IMR-90 (cell line): ENCODE measurements at regions not wholly inside any gene's neighbourhood (a gene's known extent, or its start where the extent isn't known, plus 50 kb on each side); places are given as distances from the start of the nearest gene placed in this dataset. TPM values are rescaled to one million over a fixed set of nuclear protein-coding genes. Genes with fewer than 3 reads are reported as not detected.

Experiments used
- ATAC-seq: fragments of 200-7000 bp; cut with Tn5 transposase; 2 replicates; pipeline ENCODE4 v1.9.1; 2020; ENCODE audit warnings: low read depth, mild to moderate bottlenecking, moderate library complexity
- BruUV-seq: library from RNA; stranded (reverse); fragments of 400-500 nt; replicated peaks from 2 replicates; lab custom pipeline; 2021; lab: Mats Ljungman, UMichigan
- CTCF ChIA-PET: fragments of 300-600 bp; formaldehyde crosslinking; extraction: SDS; loops from one replicate; lab custom pipeline; 2021; ENCODE audit warnings: antibody characterized with exemption; lab: Yijun Ruan, JAX
- POLR2A ChIA-PET: fragments of 300-600 bp; sonication (Branson Sonifier 250); formaldehyde crosslinking; loops from one replicate; lab custom pipeline; 2022; ENCODE audit warnings: antibody characterized with exemption; ENCODE audit not compliant: unreplicated experiment; lab: Charles Lee
- DNase-seq: peaks from one replicate; pipeline ENCODE4 v3.0.0; 2013
- H2AFZ ChIP-seq: replicated peaks from 2 replicates; pipeline ENCODE3; 2013; ENCODE audit warnings: low read length, mild to moderate bottlenecking; ENCODE audit not compliant: poor library complexity
- H2AK5ac ChIP-seq: 2 replicates; pipeline ENCODE4 v1.6.1; 2013; ENCODE audit warnings: low read depth, low read length, inconsistent platforms
- H2AK9ac ChIP-seq: replicated peaks from 2 replicates; pipeline ENCODE3; 2013; ENCODE audit warnings: mild to moderate bottlenecking, low read depth, low read length, moderate library complexity; ENCODE audit not compliant: poor library complexity
- H2BK120ac ChIP-seq: 2 replicates; pipeline ENCODE4 v1.6.1; 2013; ENCODE audit warnings: low read depth, low read length, inconsistent platforms
- H2BK15ac ChIP-seq: 3 replicates; pipeline ENCODE4 v1.6.1; 2013; ENCODE audit warnings: low read depth, low read length, inconsistent platforms
- H2BK20ac ChIP-seq: 2 replicates; pipeline ENCODE4 v1.6.1; 2013; ENCODE audit warnings: low read depth, mild to moderate bottlenecking, inconsistent platforms, low read length, moderate library complexity
- H2BK5ac ChIP-seq: 2 replicates; pipeline ENCODE4 v1.6.1; 2013; ENCODE audit warnings: mild to moderate bottlenecking, low read depth, low read length, inconsistent platforms; ENCODE audit not compliant: poor library complexity, severe bottlenecking
- H3K14ac ChIP-seq: replicated peaks from 2 replicates; pipeline ENCODE4 v1.6.1; 2013; ENCODE audit warnings: low read depth, low read length, inconsistent platforms
- H3K18ac ChIP-seq: 2 replicates; pipeline ENCODE4 v1.6.1; 2013; ENCODE audit warnings: low read depth, low read length, control low read depth
- H3K23ac ChIP-seq: 2 replicates; pipeline ENCODE4 v1.6.1; 2013; ENCODE audit warnings: low read depth, low read length, inconsistent platforms
- H3K27ac ChIP-seq: 2 replicates; pipeline ENCODE4 v1.5.1; 2013; ENCODE audit warnings: mild to moderate bottlenecking, control low read depth, low read length; ENCODE audit not compliant: insufficient read depth
- H3K27me3 ChIP-seq: 2 replicates; pipeline ENCODE4 v1.6.1; 2013; ENCODE audit warnings: low read length; ENCODE audit not compliant: control insufficient read depth, insufficient read depth
- H3K36me3 ChIP-seq: 2 replicates; pipeline ENCODE4 v1.6.1; 2013; ENCODE audit warnings: low read length, mixed read lengths; ENCODE audit not compliant: control insufficient read depth, insufficient read depth
- H3K4ac ChIP-seq: 2 replicates; pipeline ENCODE4 v1.6.1; 2013; ENCODE audit warnings: low read depth, low read length, inconsistent platforms
- H3K4me1 ChIP-seq: 2 replicates; pipeline ENCODE4 v1.6.1; 2013; ENCODE audit warnings: low read length, mixed read lengths; ENCODE audit not compliant: control insufficient read depth, insufficient read depth
- H3K4me2 ChIP-seq: 2 replicates; pipeline ENCODE4 v1.6.1; 2013; ENCODE audit warnings: low read depth, mild to moderate bottlenecking, control low read depth, low read length, moderate library complexity
- H3K4me3 ChIP-seq: 2 replicates; pipeline ENCODE4 v1.5.1; 2013; ENCODE audit warnings: low read depth, mild to moderate bottlenecking, control low read depth, low read length, moderate library complexity; ENCODE audit not compliant: insufficient read depth
- H3K56ac ChIP-seq: 2 replicates; pipeline ENCODE4 v1.6.1; 2013; ENCODE audit warnings: low read length, inconsistent platforms; ENCODE audit not compliant: insufficient read depth; ENCODE audit errors: extremely low read depth
- H3K79me1 ChIP-seq, 2 experiments: 2 replicates each; pipeline ENCODE4 v1.6.1; 2013; ENCODE audit warnings: low read length in 2 of 2, inconsistent platforms in 1 of 2, low read depth in 1 of 2
- H3K9ac ChIP-seq: 2 replicates; pipeline ENCODE4 v1.6.1; 2013; ENCODE audit warnings: low read depth, low read length, control low read depth
- H3K9me1 ChIP-seq: 2 replicates; pipeline ENCODE4 v1.6.1; 2013; ENCODE audit warnings: low read length, inconsistent platforms; ENCODE audit not compliant: insufficient read depth
- H3K9me3 ChIP-seq: 2 replicates; pipeline ENCODE4 v1.6.1; 2013; ENCODE audit warnings: low read length; ENCODE audit not compliant: control insufficient read depth, insufficient read depth
- H4K20me1 ChIP-seq: 2 replicates; pipeline ENCODE4 v1.6.1; 2013; ENCODE audit warnings: low read length, inconsistent platforms; ENCODE audit not compliant: insufficient read depth
- H4K5ac ChIP-seq: 2 replicates; pipeline ENCODE4 v1.6.1; 2013; ENCODE audit warnings: mild to moderate bottlenecking, low read depth, low read length, control low read depth
- H4K8ac ChIP-seq, 2 experiments: 2 replicates each; pipeline ENCODE4 v1.6.1; 2013; ENCODE audit warnings: low read depth in 2 of 2, low read length in 2 of 2, control low read depth in 1 of 2, inconsistent platforms in 1 of 2
- H4K91ac ChIP-seq: 2 replicates; pipeline ENCODE4 v1.6.1; 2013; ENCODE audit warnings: low read depth, low read length, inconsistent platforms; ENCODE audit not compliant: insufficient read depth
- BHLHE40 ChIP-seq: fragments of 150-350 bp; IDR thresholded peaks from 2 replicates; pipeline ENCODE4 v1.6.1; 2016; ENCODE audit warnings: mild to moderate bottlenecking, low read depth, low read length
- FOS ChIP-seq: fragments of 150-350 bp; IDR thresholded peaks from 2 replicates; pipeline ENCODE4 v1.6.1; 2016; ENCODE audit warnings: low read depth, low read length
- MAFK ChIP-seq: IDR thresholded peaks from 2 replicates; pipeline ENCODE4 v1.6.1; 2012; ENCODE audit warnings: low read depth, low read length, improper control_type of control experiment
- MAZ ChIP-seq: IDR thresholded peaks from 2 replicates; pipeline ENCODE4 v1.6.1; 2012; ENCODE audit warnings: low read depth, mild to moderate bottlenecking, low read length, improper control_type of control experiment, moderate library complexity, borderline replicate concordance
- MXI1 ChIP-seq: IDR thresholded peaks from 2 replicates; pipeline ENCODE4 v1.6.1; 2012; ENCODE audit warnings: low read depth, mild to moderate bottlenecking, low read length, moderate library complexity, borderline replicate concordance
- NFE2L2 ChIP-seq: fragments of 150-350 bp; IDR thresholded peaks from 2 replicates; pipeline ENCODE4 v1.6.1; 2016; ENCODE audit warnings: low read depth, mild to moderate bottlenecking, low read length
- USF2 ChIP-seq: fragments of 150-350 bp; IDR thresholded peaks from 2 replicates; pipeline ENCODE4 v1.6.1; 2017; ENCODE audit warnings: mild to moderate bottlenecking, antibody characterized with exemption, low read length, low read depth
- WGBS, 2 experiments: methylation state at CpG; one replicate each; pipeline versions ENCODE4 v1.1.5 to v1.1.7; 2013; ENCODE audit warnings: missing lambda C conversion rate in 2 of 2; ENCODE audit not compliant: insufficient read length in 1 of 2; ENCODE audit errors: extremely low coverage in 2 of 2; 5-methylcytosine and 5-hydroxymethylcytosine counted together
- dilution Hi-C: fragments of 300-500 bp; cut with HindIII; formaldehyde crosslinking; loops from one replicate; pipeline ENCODE4 v1.14.3; 2018; ENCODE audit warnings: low sequenced_read_pairs; ENCODE audit not compliant: unreplicated experiment
- in situ Hi-C: fragments of 300-500 bp; cut with MboI; formaldehyde crosslinking; loops from 3 replicates; pipeline ENCODE4 v1.14.3; 2019; ENCODE audit warnings: low sequenced_read_pairs, inconsistent platforms, mixed read lengths
- intact Hi-C: fragments of 100-400 bp; cut with micrococcal nuclease; formaldehyde crosslinking; loops from 2 replicates; pipeline ENCODE4 v1.10.0; 2022
- microRNA-seq, 2 experiments: library from miRNA; stranded (forward) in 1 of 2; unstranded in 1 of 2; fragments of 10-50 nt in 1 of 2; fragments of <30 nt in 1 of 2; gene quantifications in 1 of 2; microRNA quantifications in 1 of 2; one replicate each; pipeline versions ENCODE3 to v1.1.0; 2013 to 2020; ENCODE audit not compliant: insufficient read depth in 1 of 2, insufficient read length in 1 of 2, unreplicated experiment in 1 of 2
- small RNA-seq, 5 experiments: library from RNA; depleted of rRNA; stranded (forward); fragments of <200 nt; gene quantifications; one replicate each; pipeline ENCODE3, GENCODE V24; 2012

GRCh38 chrX:108795240-108795639 is 58.9 kb upstream of the IRS4 start:
- H2BK20ac ChIP-seq, result no peak overlapping the region
- H3K9ac ChIP-seq, result no peak overlapping the region
- no peak overlapping the region for H3K27ac ChIP-seq
- no peak overlapping the region for H2AK5ac ChIP-seq
- no peak overlapping the region for H3K18ac ChIP-seq
- no peaks in the 10 kb centered on the region for H3K79me1 ChIP-seq
- no peak overlapping the region for H2BK120ac ChIP-seq
- H3K56ac ChIP-seq, result no peak overlapping the region
- H3K36me3 ChIP-seq, result no peaks in the 10 kb centered on the region
- no CpG with 5 or more reads among the region's 3 CpGs for WGBS, 2 experiments
- H2AK9ac ChIP-seq, result no peak overlapping the region
- no peak overlapping the region for H2AFZ ChIP-seq
- TF ChIP-seq FOS, result no peak
- TF ChIP-seq BHLHE40, result no peak
- no peak for TF ChIP-seq MAFK
- TF ChIP-seq USF2, result no peak
- no peak for TF ChIP-seq NFE2L2
- no peak for TF ChIP-seq MAZ
- TF ChIP-seq MXI1, result no peak
- ChIA-PET POLR2A (no interaction called here), CTCF (no interaction called here)
- ATAC-seq (no peak), DNase-seq (no peak)
- H3K23ac ChIP-seq, result no peak overlapping the region
- no peaks in the 10 kb centered on the region for H3K4me1 ChIP-seq
- BruUV-seq, result no TSS peak
- H3K27me3 ChIP-seq, result no peaks in the 10 kb centered on the region
- H3K4ac ChIP-seq, result no peak overlapping the region
- H2BK15ac ChIP-seq, result no peak overlapping the region
- no peak overlapping the region for H3K4me2 ChIP-seq
- no peak overlapping the region for H2BK5ac ChIP-seq
- no peaks in the 10 kb centered on the region for H3K9me1 ChIP-seq
- no peaks in the 10 kb centered on the region for H3K9me3 ChIP-seq
- dilution Hi-C loops (no loop called here), in situ Hi-C loops (no loop called here), intact Hi-C loops (no loop called here)
- H4K20me1 ChIP-seq, result no peaks in the 10 kb centered on the region
- no peak overlapping the region for H3K14ac ChIP-seq
- H3K4me3 ChIP-seq, result no peak overlapping the region
- H4K91ac ChIP-seq, result no peak overlapping the region
- H4K8ac ChIP-seq, result no peak overlapping the region
- H4K5ac ChIP-seq, result no peak overlapping the region

Small RNA genes lying in the stretch of these regions (microRNA-seq; reads per million reads assigned to microRNA genes)
- gene MIR6087 (ENCODE audit: insufficient read depth in 1 of 2, insufficient read length in 1 of 2, unreplicated experiment in 1 of 2), result 0 to 0.37 reads per million in 2 experiments
- gene RNU6-309P (ENCODE audit: insufficient read depth, insufficient read length), result not detected

Small RNA genes lying in the stretch of these regions (small RNA-seq; reads per million reads assigned to genes)
- gene MIR6087 (0 to 3.2 (median 0.07) reads per million in 5 experiments), gene RNU6-309P (0 reads per million in 5 experiments)
